ENCODE measurements at regions not wholly inside any gene's neighbourhood (a gene's known extent, or its start where the extent isn't known, plus 50 kb on each side); places are given as distances from the start of the nearest gene placed in this dataset.

DNA sequence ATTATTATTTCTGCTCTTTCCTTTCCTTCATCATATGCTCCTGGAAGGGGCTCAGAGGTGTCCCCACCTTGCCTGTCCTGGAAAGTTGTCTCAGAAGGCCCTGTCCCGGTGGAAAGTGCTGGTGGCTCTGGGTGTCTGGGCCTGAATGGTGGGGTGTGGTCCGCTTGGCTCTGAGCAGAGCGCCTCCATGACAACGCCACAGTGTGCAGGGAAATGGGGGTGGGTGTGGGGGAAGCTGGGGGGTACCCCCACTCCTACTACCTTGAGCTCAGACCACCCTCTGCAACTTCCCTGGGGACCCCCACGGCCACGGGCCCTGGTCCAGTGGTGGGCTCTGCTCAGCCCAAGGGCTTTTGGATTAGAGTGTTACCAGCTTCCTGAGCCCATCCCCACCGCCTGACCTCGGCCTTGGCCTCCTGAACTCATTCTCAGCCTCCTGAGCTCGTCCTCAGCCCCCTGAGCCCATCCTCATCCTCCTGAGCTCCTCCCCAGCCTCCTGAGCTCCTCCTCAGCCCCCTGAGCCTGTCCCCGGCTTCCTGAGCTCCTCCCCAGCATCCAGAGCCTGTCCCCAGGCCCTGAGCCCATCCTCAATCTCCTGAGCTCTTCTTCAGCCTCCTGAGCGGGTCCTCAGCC is 106.4 kb upstream of the FAM20C start:
- TF ChIP-seq POLR2A (IDR thresholded peaks at IDR 0.05; ENCODE audit: low read length) (no peak), GATA1 (IDR thresholded peaks at IDR 0.05; ENCODE audit: low read depth, low read length) (no peak)
